MV-4-11 (cell line): ENCODE measurements at regions not wholly inside any gene's neighbourhood (a gene's known extent, or its start where the extent isn't known, plus 50 kb on each side); places are given as distances from the start of the nearest gene placed in this dataset.

ENCODE experiments used
- DNase-seq: peaks from one replicate; lab custom pipeline; 2025; lab: John Stamatoyannopoulos, UW

GRCh38 chr17:36867716-36868341 is 69.4 kb upstream of the LHX1 start:
- DNase-seq, result no peak

- no peak for DNase-seq
Observed at GRCh38 chr17:36868777-36869176, 68.5 kb upstream of the LHX1 start.

DNA sequence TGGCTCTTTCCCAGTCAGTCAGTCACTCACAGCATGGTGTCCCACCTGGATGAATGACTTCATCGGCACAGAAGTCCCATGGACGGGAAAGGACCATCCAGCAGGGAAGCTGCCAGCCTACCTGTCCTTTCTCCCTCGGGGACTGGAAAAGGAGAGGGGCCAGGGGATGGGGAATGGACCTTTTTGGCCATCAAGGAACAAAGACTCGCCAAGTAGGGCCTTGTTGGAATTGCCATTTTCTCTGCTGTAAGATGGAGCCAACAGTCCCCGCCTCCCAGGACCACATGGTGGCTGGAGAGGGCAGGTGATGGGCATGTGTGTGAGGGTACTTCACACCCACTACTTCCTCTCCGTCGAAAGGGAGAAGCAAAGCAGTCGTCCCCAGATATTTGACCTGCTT is 67.8 kb upstream of the LHX1 start:
- DNase-seq, result no peak

- peak; percentile 25 for DNase-seq
Observed at GRCh38 chr17:36869856-36870719, 67.2 kb upstream of the LHX1 start.

GRCh38 chr17:36870720-36870999 is 66.6 kb upstream of the LHX1 start:
- no peak for DNase-seq

DNA sequence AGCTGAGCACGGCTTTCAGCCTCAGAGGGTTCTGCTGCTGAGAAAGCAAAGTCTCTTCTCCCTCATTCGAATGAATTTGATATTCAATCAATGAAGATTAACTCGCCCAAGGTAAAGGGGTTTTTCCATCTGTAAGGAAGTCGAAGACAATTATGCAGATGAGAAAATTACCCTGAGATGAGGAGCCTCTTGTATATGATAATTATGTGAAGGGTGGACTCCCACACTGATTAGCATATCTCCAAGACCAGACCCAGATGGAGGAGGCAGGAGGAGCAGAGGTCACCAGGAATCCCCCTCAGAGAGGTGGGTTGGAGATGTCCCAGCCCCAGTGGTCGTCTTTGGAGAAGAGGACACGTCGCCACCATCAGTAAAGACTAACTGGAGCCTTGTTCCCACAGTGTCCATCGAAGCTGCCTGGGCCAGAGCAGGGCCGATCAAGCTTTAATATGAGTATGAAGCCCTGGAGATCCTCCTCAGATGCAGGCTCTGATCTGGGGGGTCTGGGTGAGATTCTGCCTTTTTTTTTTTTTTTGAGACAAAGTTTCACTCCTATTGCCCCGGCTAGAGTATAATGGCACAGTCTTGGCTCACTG is 61.5 kb upstream of the LHX1 start:
- DNase-seq, result no peak

DNA sequence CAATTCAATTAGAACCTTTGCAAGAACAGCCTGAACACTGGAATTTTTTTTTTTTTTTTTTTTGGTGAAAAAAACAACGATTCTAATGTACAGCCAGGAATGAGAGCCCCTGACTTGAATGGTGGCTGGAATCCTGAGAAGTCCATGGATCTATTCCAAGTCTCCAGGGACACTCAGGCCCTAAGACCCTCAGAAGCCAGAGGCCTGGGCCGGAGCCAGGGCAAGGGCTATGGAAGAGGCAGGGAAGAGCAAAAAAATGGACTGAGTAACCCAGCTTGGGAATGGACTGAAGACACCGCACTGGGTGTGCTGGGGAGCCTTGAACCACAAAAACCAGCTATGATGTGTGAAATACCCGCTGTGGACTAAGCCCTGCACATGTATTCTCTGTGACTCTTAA is 60.3 kb upstream of the LHX1 start:
- peak; percentile 82 for DNase-seq

DNA sequence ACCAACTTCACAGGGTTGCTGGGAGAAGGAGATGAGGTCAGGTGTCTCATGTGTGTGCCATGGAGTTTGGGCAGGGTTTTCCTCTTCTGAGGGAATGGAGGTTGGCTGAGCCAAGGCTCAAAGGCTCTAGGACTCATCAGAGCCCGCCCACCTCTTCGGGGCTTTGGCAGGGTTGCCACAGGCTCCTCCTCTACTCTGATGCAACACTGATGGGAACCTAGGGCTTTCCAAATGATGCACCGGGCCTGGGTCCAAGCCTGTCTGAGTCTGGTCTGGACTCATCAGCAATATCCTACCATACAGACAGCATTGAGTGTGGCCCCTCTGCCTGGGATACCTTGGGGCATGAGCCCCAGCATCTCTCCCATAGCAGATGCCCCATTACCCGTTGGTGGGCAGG is 59.5 kb upstream of the LHX1 start:
- DNase-seq, result peak; percentile 38

- DNase-seq, result no peak
Observed at GRCh38 chr17:36878216-36878615, 59.1 kb upstream of the LHX1 start.

DNA sequence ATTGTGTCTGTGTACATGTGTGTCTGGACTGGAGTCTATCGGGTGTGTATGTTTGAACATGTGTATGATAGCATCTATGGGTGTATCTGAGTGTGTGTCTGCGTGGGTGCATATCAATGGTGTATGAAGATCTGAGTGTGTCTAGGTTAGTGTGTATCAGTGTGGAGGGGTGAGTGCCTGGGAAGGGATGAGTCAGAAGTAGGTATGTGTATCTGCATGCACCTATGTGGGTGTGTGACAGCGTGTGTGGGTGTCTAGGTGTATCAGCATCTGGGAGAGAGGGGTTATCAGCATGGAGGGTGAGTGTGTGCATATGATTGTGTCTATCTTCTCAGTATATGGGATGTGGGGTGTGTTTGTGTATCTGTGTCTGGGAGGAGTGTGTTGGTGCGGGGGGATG is 58.2 kb upstream of the LHX1 start:
- DNase-seq, result no peak

GRCh38 chr17:36879624-36880131 is 57.6 kb upstream of the LHX1 start:
- DNase-seq, result no peak

DNA sequence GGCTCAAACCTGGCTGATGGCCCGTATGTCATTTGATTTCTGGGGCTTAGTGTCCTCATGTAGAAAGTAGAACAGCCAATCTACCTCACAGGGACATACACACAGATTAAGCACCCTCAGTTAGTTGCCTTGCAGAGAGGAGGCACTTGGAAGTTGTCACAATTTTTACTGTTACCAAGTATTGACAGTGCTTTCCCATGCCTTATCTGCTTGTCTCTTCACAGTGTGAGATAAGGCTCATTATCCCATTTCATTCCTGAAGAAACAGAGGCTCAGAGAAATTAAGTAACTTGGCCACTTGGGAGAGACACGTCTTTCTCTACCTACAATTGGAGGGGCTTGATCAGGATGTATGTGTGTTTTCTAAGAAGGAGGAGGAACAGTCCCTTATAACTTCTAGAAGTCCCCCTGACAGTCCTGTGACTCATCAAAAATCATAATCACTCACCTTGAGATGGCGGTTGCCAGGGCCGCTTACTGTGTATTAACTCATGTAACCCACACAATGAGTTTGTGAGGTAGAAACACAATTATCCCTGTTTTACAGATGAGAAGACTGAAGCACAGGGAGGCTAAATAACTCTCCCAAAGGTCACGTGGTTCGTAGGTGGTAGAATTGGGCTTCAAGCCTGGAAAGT is 56.9 kb upstream of the LHX1 start:
- no peak for DNase-seq

DNA sequence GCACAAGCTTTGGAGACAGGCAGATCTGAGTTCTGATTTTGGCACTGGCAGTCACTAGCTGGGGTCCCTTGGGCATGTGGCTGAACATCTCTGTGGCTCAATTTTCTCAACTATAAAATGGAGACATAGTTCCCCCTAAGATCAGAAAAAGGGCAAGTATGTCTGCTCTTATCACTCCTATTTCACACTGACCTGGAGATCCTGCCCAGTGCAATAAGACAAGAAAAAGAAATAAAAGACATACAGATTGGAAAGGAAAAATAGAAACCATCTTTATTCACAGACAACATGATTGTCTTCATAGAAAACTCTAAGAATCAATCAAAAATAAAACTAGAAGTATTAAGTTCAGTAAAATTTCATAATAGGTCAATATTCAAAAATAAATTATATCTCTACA is 56.0 kb upstream of the LHX1 start:
- DNase-seq, result no peak

DNA sequence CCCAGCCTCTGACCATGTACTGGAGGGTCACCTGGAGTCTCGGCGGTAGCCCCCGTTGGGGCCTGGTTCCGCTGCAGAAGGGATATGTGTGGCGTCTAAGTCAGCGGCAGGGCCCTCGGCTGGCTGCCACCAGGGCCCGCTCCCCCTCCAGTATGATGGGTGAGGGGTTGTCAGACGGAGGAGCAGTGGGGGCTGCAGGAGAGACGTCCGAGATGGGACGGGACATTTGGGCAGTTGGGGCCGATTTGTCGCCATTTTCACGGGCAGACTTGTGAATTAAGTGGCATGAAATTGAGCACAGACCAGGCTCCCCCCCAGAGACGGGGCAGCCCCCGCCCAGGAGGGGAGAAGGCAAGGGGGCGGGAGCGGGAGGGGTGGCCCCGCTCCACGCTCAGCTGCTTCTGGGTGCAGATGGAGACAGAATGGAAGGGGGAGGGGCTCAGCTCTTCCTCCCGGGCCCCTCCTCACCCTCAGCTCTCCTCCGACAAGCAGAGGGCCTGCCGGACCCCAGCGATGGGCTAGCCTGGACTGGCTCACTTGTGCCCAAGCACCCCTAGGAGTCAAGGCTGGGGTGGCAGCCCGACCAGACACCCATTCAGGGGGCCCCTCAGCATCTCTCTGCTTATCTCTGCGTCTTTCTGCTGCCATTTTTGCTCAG is 52.7 kb upstream of the LHX1 start:
- no peak for DNase-seq

- no peak for DNase-seq
Observed at GRCh38 chr17:36885153-36885735, 52.0 kb upstream of the LHX1 start.

DNA sequence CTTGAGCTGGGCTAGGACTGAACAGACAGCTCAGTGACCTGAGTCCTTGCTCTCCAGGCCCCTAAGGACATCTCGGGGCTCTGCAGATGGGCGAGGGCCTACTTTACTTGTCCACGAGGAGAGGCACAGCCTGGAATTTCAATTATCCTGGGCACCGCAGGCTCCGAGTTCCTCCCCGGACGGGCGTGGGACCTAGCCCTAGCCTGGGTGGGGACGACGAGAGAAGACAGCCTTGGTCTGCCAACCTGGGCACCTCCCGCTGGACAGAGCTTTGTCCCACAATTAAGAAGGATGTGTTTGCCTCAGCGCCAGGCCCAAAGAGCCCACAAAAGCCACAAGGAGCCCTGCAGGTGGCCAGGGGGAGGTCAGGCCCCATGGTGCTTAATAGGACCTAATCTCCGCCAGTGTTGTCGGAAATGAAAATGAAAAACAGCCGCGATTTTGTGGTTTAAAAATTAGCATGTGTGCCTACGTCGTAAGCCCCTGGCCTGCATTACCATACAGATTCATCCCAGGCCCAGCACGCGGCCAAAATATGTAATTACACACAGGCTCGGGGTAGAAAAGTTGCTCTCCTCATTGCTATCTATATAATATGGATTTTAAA is 51.4 kb upstream of the LHX1 start:
- peak; percentile 6 for DNase-seq
